GM23248 (cell line): ENCODE measurements at regions not wholly inside any gene's neighbourhood (a gene's known extent, or its start where the extent isn't known, plus 50 kb on each side); places are given as distances from the start of the nearest gene placed in this dataset.

Experiments
- EZH2 ChIP-seq: fragments of 200-600 bp; sonication (generic); IDR thresholded peaks from 2 replicates; pipeline ENCODE4 v1.6.1; 2018; ENCODE audit warnings: antibody characterized with exemption, mild to moderate bottlenecking; ENCODE audit not compliant: insufficient read depth, poor library complexity, severe bottlenecking
- EZH2phosphoT487 ChIP-seq: fragments of 200-600 bp; sonication (generic); IDR thresholded peaks from 2 replicates; pipeline ENCODE4 v1.6.1; 2018; ENCODE audit warnings: antibody characterized with exemption, moderate library complexity, mild to moderate bottlenecking, low read depth; ENCODE audit not compliant: insufficient read depth

GRCh38 chr13:58795715-58796114, 1164.2 kb downstream of the PCDH17 start:
- no peak for TF ChIP-seq EZH2phosphoT487
- no peak for TF ChIP-seq EZH2
